ENCODE measurements at regions not wholly inside any gene's neighbourhood (a gene's known extent, or its start where the extent isn't known, plus 50 kb on each side); places are given as distances from the start of the nearest gene placed in this dataset.

GRCh38 chr11:25953006-25953405 is 378.9 kb upstream of the ANO3 start:
- TF ChIP-seq EZH2 (IDR thresholded peaks at IDR 0.05; ENCODE audit: borderline replicate concordance, low read depth, low read length, poor library complexity, severe bottlenecking) (no peak), CTCF (conservative IDR thresholded peaks at IDR 0.05; ENCODE audit: low read depth, low read length) (no peak)
